ENCODE measurements at regions not wholly inside any gene's neighbourhood (a gene's known extent, or its start where the extent isn't known, plus 50 kb on each side); places are given as distances from the start of the nearest gene placed in this dataset.

DNA sequence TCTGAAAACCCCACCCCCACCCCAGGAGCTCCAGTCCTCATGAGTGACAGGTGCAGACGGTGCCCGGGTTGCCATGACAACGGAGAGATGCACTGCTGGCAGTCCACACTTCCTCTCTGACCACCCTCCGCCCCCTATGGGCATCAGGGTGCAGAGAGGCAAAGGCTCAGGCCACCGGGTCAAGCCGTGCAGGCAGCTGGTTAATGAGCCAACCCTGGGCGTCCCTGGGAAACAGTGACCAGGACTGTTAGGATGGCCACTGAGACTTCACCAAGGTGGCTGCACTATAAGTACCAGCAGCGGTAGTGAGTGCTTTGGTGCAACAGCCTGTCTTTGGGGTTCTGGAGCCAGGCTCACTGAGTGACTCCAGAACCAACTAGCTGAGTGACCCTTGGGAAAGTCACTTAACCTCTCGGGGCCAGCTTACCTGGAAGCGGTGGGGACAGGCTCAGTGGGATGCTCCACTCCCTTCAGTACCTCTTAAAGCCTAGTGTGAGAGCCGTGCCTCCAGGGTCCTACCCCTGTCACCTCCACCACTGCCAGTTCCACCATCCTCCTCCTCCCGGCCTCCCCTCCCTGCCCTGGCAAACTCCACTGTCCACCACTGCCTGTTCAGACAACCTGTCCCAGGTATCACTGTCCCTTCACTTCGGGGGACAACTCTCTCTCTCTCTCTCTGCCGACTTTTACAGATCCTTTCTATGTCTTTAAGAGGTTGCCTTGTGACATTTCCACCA, 121.0 kb upstream of the PRR20G start:
- Histone ChIP-seq H2AFZ (replicated peaks; ENCODE audit: low read length, poor library complexity) (no peak overlapping the region), H3K36me3 (ENCODE audit: control insufficient read depth, insufficient read depth, low read length) (no peaks in the 10 kb centered on the region), H3K23ac (ENCODE audit: low read depth, low read length) (no peak overlapping the region), H3K56ac (ENCODE audit: extremely low read depth, insufficient read depth, low read length) (no peak overlapping the region), H2BK15ac (ENCODE audit: low read depth, low read length) (no peak overlapping the region), H3K9ac (ENCODE audit: low read depth, low read length) (no peak overlapping the region), H4K5ac (ENCODE audit: low read depth, low read length) (no peak overlapping the region), H3K4ac (ENCODE audit: low read depth, low read length) (no peak overlapping the region), H2BK20ac (ENCODE audit: low read depth, low read length) (no peak overlapping the region), H3K4me3 (ENCODE audit: insufficient read depth, low read depth, low read length) (no peak overlapping the region), H3K27me3 (ENCODE audit: control insufficient read depth, insufficient read depth, low read length) (peaks cover 31% of the 10 kb centered on the region), H3K27ac (ENCODE audit: insufficient read depth, low read length) (no peak overlapping the region), H3K9me3 (ENCODE audit: control insufficient read depth, insufficient read depth, low read length) (no peaks in the 10 kb centered on the region), H3K79me1 (ENCODE audit: low read depth in 1 of 2, low read length in 2 of 2) (no peaks in the 10 kb centered on the region), H4K91ac (ENCODE audit: insufficient read depth, low read depth, low read length) (no peak overlapping the region), H3K14ac (replicated peaks; ENCODE audit: low read depth, low read length) (no peak overlapping the region), H2BK5ac (ENCODE audit: low read depth, low read length, poor library complexity, severe bottlenecking) (no peak overlapping the region), H2AK5ac (ENCODE audit: low read depth, low read length) (no peak overlapping the region), H2BK120ac (ENCODE audit: low read depth, low read length) (no peak overlapping the region), H3K18ac (ENCODE audit: low read depth, low read length) (no peak overlapping the region), H3K9me1 (ENCODE audit: insufficient read depth, low read length) (no peaks in the 10 kb centered on the region), H3K4me2 (ENCODE audit: low read depth, low read length) (no peak overlapping the region), H4K8ac (ENCODE audit: low read depth in 2 of 2, low read length in 2 of 2) (no peak overlapping the region), H3K4me1 (ENCODE audit: control insufficient read depth, insufficient read depth, low read length) (no peaks in the 10 kb centered on the region), H4K20me1 (ENCODE audit: insufficient read depth, low read length) (no peaks in the 10 kb centered on the region), H2AK9ac (replicated peaks; ENCODE audit: low read depth, low read length, poor library complexity) (no peak overlapping the region)
- BruUV-seq (replicated peaks), result no TSS peak
- intact Hi-C loops (cut with micrococcal nuclease) (no loop called here), in situ Hi-C loops (cut with MboI; ENCODE audit: low sequenced_read_pairs) (no loop called here), dilution Hi-C loops (cut with HindIII; ENCODE audit: low sequenced_read_pairs, unreplicated experiment) (no loop called here)
- DNase-seq (no peak), ATAC-seq (ENCODE audit: low read depth) (no peak)
- ChIA-PET POLR2A (ENCODE audit: unreplicated experiment) (no interaction called here), CTCF (no interaction called here)
- 35% methylated on average over 5 of the region's 14 CpGs; no CpG with 5 or more reads in 1 of the 2 experiments for WGBS, 2 experiments (ENCODE audit: extremely low coverage in 2 of 2, insufficient read length in 1 of 2)
- TF ChIP-seq CEBPB (IDR thresholded peaks at IDR 0.05; ENCODE audit: low read depth, low read length) (no peak), RAD21 (IDR thresholded peaks at IDR 0.05; ENCODE audit: low read length) (no peak), CTCF (conservative IDR thresholded peaks at IDR 0.05; ENCODE audit: low read depth, low read length) (no peak), MXI1 (IDR thresholded peaks at IDR 0.05; ENCODE audit: borderline replicate concordance, low read depth, low read length) (no peak), MAFK (IDR thresholded peaks at IDR 0.05; ENCODE audit: low read depth, low read length) (no peak), SMC3 (IDR thresholded peaks at IDR 0.05; ENCODE audit: low read depth, low read length) (no peak), FOS (IDR thresholded peaks at IDR 0.05; ENCODE audit: low read depth, low read length) (no peak), POLR2A (IDR thresholded peaks at IDR 0.05; ENCODE audit: low read depth, low read length) (no peak), MAZ (IDR thresholded peaks at IDR 0.05; ENCODE audit: borderline replicate concordance, low read depth, low read length) (no peak), NFE2L2 (IDR thresholded peaks at IDR 0.05; ENCODE audit: low read depth, low read length) (no peak), RCOR1 (IDR thresholded peaks at IDR 0.05; ENCODE audit: insufficient replicate concordance, low read length) (no peak), CHD1 (IDR thresholded peaks at IDR 0.05; ENCODE audit: low read depth, low read length) (no peak), RFX5 (IDR thresholded peaks at IDR 0.05; ENCODE audit: low read depth, low read length) (no peak), BHLHE40 (IDR thresholded peaks at IDR 0.05; ENCODE audit: low read depth, low read length) (no peak)
- TF ChIP-seq, protein P1, sequence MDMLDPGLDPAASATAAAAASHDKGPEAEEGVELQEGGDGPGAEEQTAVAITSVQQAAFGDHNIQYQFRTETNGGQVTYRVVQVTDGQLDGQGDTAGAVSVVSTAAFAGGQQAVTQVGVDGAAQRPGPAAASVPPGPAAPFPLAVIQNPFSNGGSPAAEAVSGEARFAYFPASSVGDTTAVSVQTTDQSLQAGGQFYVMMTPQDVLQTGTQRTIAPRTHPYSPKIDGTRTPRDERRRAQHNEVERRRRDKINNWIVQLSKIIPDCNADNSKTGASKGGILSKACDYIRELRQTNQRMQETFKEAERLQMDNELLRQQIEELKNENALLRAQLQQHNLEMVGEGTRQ (IDR thresholded peaks at IDR 0.05; ENCODE audit: low read depth, low read length), result no peak
- TF ChIP-seq, protein P2, sequence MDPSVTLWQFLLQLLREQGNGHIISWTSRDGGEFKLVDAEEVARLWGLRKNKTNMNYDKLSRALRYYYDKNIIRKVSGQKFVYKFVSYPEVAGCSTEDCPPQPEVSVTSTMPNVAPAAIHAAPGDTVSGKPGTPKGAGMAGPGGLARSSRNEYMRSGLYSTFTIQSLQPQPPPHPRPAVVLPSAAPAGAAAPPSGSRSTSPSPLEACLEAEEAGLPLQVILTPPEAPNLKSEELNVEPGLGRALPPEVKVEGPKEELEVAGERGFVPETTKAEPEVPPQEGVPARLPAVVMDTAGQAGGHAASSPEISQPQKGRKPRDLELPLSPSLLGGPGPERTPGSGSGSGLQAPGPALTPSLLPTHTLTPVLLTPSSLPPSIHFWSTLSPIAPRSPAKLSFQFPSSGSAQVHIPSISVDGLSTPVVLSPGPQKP (IDR thresholded peaks at IDR 0.05; ENCODE audit: borderline replicate concordance, low read depth, low read length), result no peak

All from IMR-90 (cell line).